Stomach (tissue), 4 donors: ENCODE measurements at regions not wholly inside any gene's neighbourhood (a gene's known extent, or its start where the extent isn't known, plus 50 kb on each side); places are given as distances from the start of the nearest gene placed in this dataset.

ENCODE experiments used
- POLR2A ChIP-seq, 4 donors: fragments of 450-650 bp; IDR thresholded peaks; one replicate each; pipeline ENCODE4 v1.6.1; 2016; ENCODE audit warnings: antibody characterized with exemption in 4 of 4, control low read depth in 2 of 4, mild to moderate bottlenecking in 1 of 4, moderate library complexity in 1 of 4
- POLR2AphosphoS5 ChIP-seq, 3 donors: sonication (generic); formaldehyde crosslinking; IDR thresholded peaks; one replicate each; pipeline ENCODE4 v1.6.1; 2016; ENCODE audit warnings: antibody characterized with exemption in 3 of 3
- TF ChIP-seq, protein P1 (sequence below), 7 experiments: fragments of 450-650 bp in 4 of 7; fragments of 200-600 bp in 3 of 7; sonication (generic) in 3 of 7; IDR thresholded peaks; one replicate each; pipeline ENCODE4 v1.5.1; 2016 to 2019; ENCODE audit warnings: antibody characterized with exemption in 7 of 7, control low read depth in 2 of 7, mild to moderate bottlenecking in 1 of 7

- TF ChIP-seq, protein P1, sequence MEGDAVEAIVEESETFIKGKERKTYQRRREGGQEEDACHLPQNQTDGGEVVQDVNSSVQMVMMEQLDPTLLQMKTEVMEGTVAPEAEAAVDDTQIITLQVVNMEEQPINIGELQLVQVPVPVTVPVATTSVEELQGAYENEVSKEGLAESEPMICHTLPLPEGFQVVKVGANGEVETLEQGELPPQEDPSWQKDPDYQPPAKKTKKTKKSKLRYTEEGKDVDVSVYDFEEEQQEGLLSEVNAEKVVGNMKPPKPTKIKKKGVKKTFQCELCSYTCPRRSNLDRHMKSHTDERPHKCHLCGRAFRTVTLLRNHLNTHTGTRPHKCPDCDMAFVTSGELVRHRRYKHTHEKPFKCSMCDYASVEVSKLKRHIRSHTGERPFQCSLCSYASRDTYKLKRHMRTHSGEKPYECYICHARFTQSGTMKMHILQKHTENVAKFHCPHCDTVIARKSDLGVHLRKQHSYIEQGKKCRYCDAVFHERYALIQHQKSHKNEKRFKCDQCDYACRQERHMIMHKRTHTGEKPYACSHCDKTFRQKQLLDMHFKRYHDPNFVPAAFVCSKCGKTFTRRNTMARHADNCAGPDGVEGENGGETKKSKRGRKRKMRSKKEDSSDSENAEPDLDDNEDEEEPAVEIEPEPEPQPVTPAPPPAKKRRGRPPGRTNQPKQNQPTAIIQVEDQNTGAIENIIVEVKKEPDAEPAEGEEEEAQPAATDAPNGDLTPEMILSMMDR (IDR thresholded peaks at IDR 0.05), result no peak
- TF ChIP-seq POLR2AphosphoS5 (IDR thresholded peaks at IDR 0.05), result no peak
- no peak for TF ChIP-seq POLR2A (IDR thresholded peaks at IDR 0.05)
Observed at GRCh38 chr16:54344646-54345630, 58.4 kb upstream of the IRX3 start.
